GM23248 (cell line): ENCODE measurements at regions not wholly inside any gene's neighbourhood (a gene's known extent, or its start where the extent isn't known, plus 50 kb on each side); places are given as distances from the start of the nearest gene placed in this dataset.
"Not testable (repeated sequence)": the region's sequence is repeated elsewhere in the genome, so short reads cannot be mapped to it uniquely, and the experiment has no call there.

Source experiments
- EZH2 ChIP-seq: fragments of 200-600 bp; sonication (generic); IDR thresholded peaks from 2 replicates; pipeline ENCODE4 v1.6.1; 2018; ENCODE audit warnings: antibody characterized with exemption, mild to moderate bottlenecking; ENCODE audit not compliant: insufficient read depth, poor library complexity, severe bottlenecking
- EZH2phosphoT487 ChIP-seq: fragments of 200-600 bp; sonication (generic); IDR thresholded peaks from 2 replicates; pipeline ENCODE4 v1.6.1; 2018; ENCODE audit warnings: antibody characterized with exemption, moderate library complexity, mild to moderate bottlenecking, low read depth; ENCODE audit not compliant: insufficient read depth

- TF ChIP-seq EZH2, EZH2phosphoT487: not testable (repeated sequence)
Measured at GRCh38 chr6:56720202-56720601, 77.5 kb upstream of the DST start.
